Sigmoid colon (tissue), 3 donors: ENCODE measurements at regions not wholly inside any gene's neighbourhood (a gene's known extent, or its start where the extent isn't known, plus 50 kb on each side); places are given as distances from the start of the nearest gene placed in this dataset.

ENCODE experiments used
- POLR2A ChIP-seq, 2 donors: fragments of 450-650 bp; IDR thresholded peaks; one replicate each; pipeline ENCODE4 v1.6.1; 2016; ENCODE audit warnings: antibody characterized with exemption in 2 of 2, mild to moderate bottlenecking in 2 of 2, moderate library complexity in 2 of 2
- TF ChIP-seq, protein P1 (sequence below), 4 experiments: fragments of 450-650 bp in 3 of 4; fragments of 200-600 bp in 1 of 4; IDR thresholded peaks; one replicate each; pipeline ENCODE4 v1.5.1; 2016 to 2019; ENCODE audit warnings: antibody characterized with exemption in 4 of 4, mild to moderate bottlenecking in 3 of 4, moderate library complexity in 2 of 4

DNA sequence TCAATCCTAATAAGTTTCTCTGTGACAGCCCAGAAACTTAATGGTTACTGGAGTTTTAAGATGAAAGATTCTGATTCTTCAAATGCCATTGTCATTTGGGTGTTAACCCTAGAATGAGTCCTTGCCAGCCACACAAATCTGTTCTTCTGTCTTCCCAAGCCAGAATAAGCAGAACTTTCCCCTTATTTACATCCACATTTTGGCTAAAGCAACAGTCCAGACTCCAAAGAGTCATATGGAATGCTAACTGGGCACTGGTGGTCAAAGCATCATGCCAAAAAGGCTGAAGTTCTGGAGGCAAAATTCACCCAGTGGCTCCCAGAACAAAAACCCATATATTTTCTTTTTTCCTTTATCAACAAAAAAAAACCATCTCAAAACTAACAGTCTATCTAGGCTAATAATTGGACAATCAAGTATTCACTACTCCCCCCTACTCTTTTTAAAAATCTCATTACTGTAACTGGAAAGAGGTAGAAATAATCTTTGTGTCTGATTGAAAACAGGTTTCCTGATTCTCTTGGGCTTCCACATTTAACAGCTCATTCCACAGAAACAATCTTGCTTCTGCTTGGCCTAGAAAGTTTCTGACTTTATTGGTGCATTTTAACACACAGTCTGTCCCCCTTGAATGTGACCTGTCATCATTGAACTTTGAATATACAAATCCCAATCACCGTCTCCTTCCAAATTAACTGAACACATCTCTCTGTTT, 89.6 kb upstream of the SETBP1 start:
- TF ChIP-seq, protein P1, sequence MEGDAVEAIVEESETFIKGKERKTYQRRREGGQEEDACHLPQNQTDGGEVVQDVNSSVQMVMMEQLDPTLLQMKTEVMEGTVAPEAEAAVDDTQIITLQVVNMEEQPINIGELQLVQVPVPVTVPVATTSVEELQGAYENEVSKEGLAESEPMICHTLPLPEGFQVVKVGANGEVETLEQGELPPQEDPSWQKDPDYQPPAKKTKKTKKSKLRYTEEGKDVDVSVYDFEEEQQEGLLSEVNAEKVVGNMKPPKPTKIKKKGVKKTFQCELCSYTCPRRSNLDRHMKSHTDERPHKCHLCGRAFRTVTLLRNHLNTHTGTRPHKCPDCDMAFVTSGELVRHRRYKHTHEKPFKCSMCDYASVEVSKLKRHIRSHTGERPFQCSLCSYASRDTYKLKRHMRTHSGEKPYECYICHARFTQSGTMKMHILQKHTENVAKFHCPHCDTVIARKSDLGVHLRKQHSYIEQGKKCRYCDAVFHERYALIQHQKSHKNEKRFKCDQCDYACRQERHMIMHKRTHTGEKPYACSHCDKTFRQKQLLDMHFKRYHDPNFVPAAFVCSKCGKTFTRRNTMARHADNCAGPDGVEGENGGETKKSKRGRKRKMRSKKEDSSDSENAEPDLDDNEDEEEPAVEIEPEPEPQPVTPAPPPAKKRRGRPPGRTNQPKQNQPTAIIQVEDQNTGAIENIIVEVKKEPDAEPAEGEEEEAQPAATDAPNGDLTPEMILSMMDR (IDR thresholded peaks at IDR 0.05) = no peak
- no peak for TF ChIP-seq POLR2A (IDR thresholded peaks at IDR 0.05)
